DMS153 (cell line): ENCODE measurements at regions not wholly inside any gene's neighbourhood (a gene's known extent, or its start where the extent isn't known, plus 50 kb on each side); places are given as distances from the start of the nearest gene placed in this dataset.
"Not testable (repeated sequence)": the region's sequence is repeated elsewhere in the genome, so short reads cannot be mapped to it uniquely, and the experiment has no call there.

Source experiments
- DNase-seq: peaks from one replicate; lab custom pipeline; 2025; lab: John Stamatoyannopoulos, UW

GRCh38 chr17:13212860-13213259 is 195.0 kb upstream of the ELAC2 start:
- DNase-seq: peak; percentile 41

- no peak for DNase-seq
Measured at GRCh38 chr17:13209081-13209480, 191.3 kb upstream of the ELAC2 start.

- DNase-seq: no peak
Measured at GRCh38 chr17:13204607-13205237, 186.9 kb upstream of the ELAC2 start.

GRCh38 chr17:13202835-13203234 is 185.0 kb upstream of the ELAC2 start:
- no peak for DNase-seq

GRCh38 chr17:13200671-13201070 is 182.8 kb upstream of the ELAC2 start:
- DNase-seq: no peak

DNA sequence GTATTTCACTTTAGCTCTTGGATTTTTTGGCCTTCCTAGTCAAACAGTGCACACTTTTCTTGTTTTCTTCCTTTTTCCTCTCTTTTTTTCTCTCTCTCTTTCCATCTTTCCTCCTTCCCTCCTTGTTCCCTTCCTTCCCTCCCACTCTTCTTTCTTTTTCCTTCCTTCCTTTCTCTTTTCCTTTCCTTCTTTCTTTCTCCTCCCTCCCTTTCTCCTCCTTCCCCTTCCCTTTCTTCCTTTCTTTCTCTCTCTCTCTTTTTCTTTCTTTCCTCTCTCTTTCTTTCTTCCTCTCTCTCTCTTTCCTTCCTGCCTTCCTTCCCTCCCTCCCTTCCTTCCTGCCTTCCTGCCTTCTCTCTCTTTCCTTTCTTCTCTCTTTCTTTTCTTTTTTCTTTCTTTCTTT is 181.6 kb upstream of the ELAC2 start:
- no peak for DNase-seq

GRCh38 chr17:13197586-13197985 is 179.8 kb upstream of the ELAC2 start:
- DNase-seq: no peak

GRCh38 chr17:13194887-13195286 is 177.1 kb upstream of the ELAC2 start:
- DNase-seq: no peak

DNA sequence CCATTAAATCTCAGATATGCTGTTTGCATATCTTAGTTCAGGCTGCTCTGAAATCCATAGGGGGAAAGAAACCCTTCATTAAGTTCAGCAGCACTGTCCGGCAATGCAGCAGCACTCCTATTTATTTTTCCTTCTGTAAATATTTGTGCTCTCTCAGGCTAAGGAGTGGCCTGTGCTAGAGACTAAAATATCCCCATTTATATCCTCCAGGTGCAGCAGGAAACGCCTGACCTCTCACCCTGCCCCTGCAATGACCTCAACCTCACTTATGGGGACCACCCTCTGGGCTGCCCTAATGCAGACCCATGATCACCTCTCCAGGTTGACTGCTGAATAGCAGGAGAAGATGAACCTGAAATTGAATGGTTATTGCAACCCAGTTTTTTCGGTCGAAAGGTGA is 165.0 kb upstream of the ELAC2 start:
- peak; percentile 89 for DNase-seq

GRCh38 chr17:13182450-13182849 is 164.6 kb upstream of the ELAC2 start:
- no peak for DNase-seq

DNA sequence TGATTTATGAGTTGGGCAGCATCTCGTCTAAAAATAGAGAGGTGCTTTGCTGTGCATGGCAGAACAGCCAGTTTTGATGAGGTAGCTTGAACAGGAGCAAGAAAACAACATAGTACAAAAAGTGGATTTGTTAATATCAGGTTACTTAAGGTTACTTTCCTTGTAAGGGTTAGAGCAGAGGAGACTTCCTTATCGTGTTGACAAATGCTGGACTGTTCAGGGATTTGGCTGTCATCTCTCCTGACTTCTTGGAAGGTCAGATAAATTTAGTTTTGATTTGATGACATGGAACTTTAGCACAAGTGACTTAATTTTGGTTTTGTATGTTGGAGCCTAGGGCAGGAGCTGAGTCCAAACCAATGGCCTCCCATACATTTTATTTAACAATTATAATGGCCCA is 163.9 kb upstream of the ELAC2 start:
- DNase-seq: no peak

GRCh38 chr17:13176436-13176835 is 158.6 kb upstream of the ELAC2 start:
- DNase-seq: no peak

GRCh38 chr17:13171790-13172189 is 154.0 kb upstream of the ELAC2 start:
- DNase-seq: no peak

- DNase-seq: no peak
Measured at GRCh38 chr17:13162361-13162760, 144.5 kb upstream of the ELAC2 start.

DNA sequence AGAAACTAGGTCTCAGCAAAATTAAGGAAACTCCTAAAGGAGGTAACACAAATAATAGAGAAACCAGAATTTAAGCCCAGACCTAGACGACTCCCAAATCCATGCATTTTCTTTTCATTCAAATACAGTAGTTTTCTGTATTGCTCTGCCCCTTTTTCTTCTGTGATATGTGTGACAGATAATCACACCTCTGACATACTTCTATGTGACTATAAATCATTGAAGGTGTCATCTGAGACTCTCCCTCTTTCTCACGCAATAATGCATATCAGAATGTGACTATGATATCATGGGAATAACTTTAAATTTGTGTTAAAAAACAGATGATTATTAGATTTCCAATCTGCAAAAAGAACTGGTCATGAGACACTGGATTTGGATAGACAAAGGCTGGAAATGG is 143.0 kb upstream of the ELAC2 start:
- no peak for DNase-seq

DNA sequence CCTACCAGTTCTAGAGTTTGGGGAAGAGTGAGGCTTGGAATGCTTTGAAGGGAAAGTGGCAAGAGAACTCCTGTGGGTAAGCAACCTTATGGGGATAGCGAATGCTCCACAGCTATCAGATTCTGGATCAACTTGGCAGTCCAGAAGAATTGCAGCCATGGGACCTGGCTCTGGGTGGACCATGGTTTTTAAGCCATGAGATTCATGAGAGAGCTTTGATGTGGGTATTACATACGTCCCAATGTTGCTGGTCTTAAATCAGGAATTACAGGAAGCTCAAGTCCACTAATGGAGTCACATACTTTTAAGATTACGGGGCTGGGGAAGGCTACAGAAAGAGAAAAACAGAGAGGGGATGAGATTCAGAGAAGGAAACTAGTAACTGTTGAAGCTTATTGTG is 142.5 kb upstream of the ELAC2 start:
- DNase-seq: no peak

DNA sequence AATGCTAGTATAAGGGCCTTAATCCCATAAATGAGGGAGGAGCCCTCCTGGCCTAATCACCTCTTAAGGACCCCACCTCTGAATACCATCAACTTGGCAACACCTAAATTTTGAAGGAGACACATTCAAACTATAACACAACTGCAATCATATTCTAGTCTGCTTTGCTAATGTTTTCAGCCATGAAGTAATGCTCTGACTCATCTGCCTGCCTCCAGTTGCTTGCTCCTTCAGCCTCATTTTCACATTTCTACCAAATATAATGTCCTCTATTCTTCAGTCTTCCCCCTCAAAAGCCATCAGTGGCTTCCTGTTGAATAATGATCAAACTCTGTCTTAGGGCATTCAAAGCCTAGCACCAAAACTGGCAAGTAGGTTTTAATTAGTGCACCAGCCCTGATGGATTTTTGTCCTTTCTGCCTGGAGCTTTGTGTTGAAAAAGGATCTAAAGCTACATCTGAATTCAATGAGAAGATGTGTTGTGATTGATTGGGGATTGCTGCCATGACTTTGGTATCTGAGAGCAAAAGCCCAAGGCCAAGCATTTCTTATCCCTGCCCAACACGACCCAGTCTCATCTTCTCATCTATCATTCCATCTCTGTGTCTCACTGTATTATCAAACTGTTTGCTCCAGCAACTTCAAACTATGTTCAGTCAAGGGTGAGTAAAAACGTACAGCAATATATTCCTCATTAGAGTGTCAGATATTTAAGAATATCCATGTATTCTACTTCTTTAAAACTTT is 140.8 kb upstream of the ELAC2 start:
- DNase-seq: no peak

DNA sequence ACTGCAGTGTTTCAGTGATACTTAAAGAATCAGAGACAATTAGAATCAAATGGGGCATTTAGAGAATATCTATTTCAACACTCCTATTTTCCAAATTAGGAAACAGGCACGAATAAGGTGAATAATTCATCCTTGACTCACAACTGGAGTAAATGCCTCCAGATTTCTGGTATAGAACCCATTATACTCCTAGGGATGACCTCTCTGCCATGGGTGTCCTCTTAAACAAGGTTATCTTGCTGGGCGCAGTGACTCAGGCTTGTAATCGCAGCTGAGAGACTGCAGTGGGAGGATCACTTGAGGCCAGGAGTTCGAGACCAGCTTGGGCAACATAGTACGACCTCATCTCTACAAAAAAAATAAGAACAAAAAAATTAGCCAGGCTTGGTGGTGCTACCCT is 139.8 kb upstream of the ELAC2 start:
- DNase-seq: no peak

- no peak for DNase-seq
Measured at GRCh38 chr17:13154930-13155329, 137.1 kb upstream of the ELAC2 start.

GRCh38 chr17:13154398-13154797 is 136.6 kb upstream of the ELAC2 start:
- DNase-seq: no peak

DNA sequence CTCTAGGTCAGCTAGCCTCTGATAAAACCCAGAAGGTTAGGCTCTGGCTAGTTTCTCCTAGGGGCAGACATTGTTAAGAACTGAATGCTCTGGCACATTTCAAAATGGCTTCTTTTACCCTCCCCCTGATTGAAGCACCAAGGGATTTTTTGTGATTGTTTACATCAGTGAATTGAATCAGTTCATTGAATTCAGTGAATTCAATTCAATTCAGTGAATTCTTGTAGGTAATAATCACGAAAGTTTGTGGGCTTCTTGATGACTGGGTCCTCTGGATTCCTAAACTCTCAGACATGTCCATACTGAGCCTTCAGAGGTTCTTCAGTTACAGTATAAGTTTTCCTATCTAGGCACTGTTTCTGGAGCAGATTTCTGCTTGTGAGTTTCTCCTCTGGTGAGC is 135.2 kb upstream of the ELAC2 start:
- DNase-seq: no peak

GRCh38 chr17:13152501-13152900 is 134.7 kb upstream of the ELAC2 start:
- DNase-seq: no peak

- not testable (repeated sequence) for DNase-seq
Measured at GRCh38 chr17:13150738-13151137, 132.9 kb upstream of the ELAC2 start.

- no peak for DNase-seq
Measured at GRCh38 chr17:13143001-13143400, 125.2 kb upstream of the ELAC2 start.
